ENCODE measurements at regions not wholly inside any gene's neighbourhood (a gene's known extent, or its start where the extent isn't known, plus 50 kb on each side); places are given as distances from the start of the nearest gene placed in this dataset.
"Not testable (repeated sequence)": the region's sequence is repeated elsewhere in the genome, so short reads cannot be mapped to it uniquely, and the experiment has no call there.

- not testable (repeated sequence) for H3K27ac Mint-ChIP-seq
These were observed 197.8 kb upstream of the TP53TG3 start for GRCh38 chr16:32873783-32874182.

GRCh38 chr16:32873120-32873519 is 197.2 kb upstream of the TP53TG3 start:
- not testable (repeated sequence) for H3K36me3 Mint-ChIP-seq, H3K4me3 Mint-ChIP-seq, H3K4me1 Mint-ChIP-seq, H3K27me3 Mint-ChIP-seq, H3K9me3 Mint-ChIP-seq, DNase-seq, H3K27ac Mint-ChIP-seq

More at GRCh38 chr16:32873783-32874182, 197.8 kb upstream of the TP53TG3 start:
- H3K36me3 Mint-ChIP-seq, H3K9me3 Mint-ChIP-seq, H3K4me3 Mint-ChIP-seq, H3K27me3 Mint-ChIP-seq, H3K4me1 Mint-ChIP-seq, DNase-seq: not testable (repeated sequence)

GRCh38 chr16:32870628-32871027 is 194.7 kb upstream of the TP53TG3 start:
- H3K9me3 Mint-ChIP-seq, H3K27ac Mint-ChIP-seq, H3K4me3 Mint-ChIP-seq, H3K36me3 Mint-ChIP-seq, DNase-seq, H3K4me1 Mint-ChIP-seq, H3K27me3 Mint-ChIP-seq: not testable (repeated sequence)

GRCh38 chr16:32868334-32868733 is 192.4 kb upstream of the TP53TG3 start:
- H3K27ac Mint-ChIP-seq, H3K4me3 Mint-ChIP-seq, DNase-seq, H3K4me1 Mint-ChIP-seq, H3K36me3 Mint-ChIP-seq, H3K9me3 Mint-ChIP-seq, H3K27me3 Mint-ChIP-seq: not testable (repeated sequence)

GRCh38 chr16:32865284-32865683 is 189.3 kb upstream of the TP53TG3 start:
- H3K36me3 Mint-ChIP-seq, H3K27me3 Mint-ChIP-seq, H3K27ac Mint-ChIP-seq, H3K4me3 Mint-ChIP-seq, H3K4me1 Mint-ChIP-seq, H3K9me3 Mint-ChIP-seq, DNase-seq: not testable (repeated sequence)

GRCh38 chr16:32861476-32862201 is 185.7 kb upstream of the TP53TG3 start:
- not testable (repeated sequence) for H3K4me3 Mint-ChIP-seq, H3K9me3 Mint-ChIP-seq

GRCh38 chr16:32847379-32847778 is 171.4 kb upstream of the TP53TG3 start:
- not testable (repeated sequence) for H3K27ac Mint-ChIP-seq, DNase-seq, H3K4me1 Mint-ChIP-seq, H3K27me3 Mint-ChIP-seq, H3K9me3 Mint-ChIP-seq, H3K36me3 Mint-ChIP-seq, H3K4me3 Mint-ChIP-seq

More at GRCh38 chr16:32861476-32862201, 185.7 kb upstream of the TP53TG3 start:
- H3K36me3 Mint-ChIP-seq, H3K4me1 Mint-ChIP-seq, H3K27ac Mint-ChIP-seq, H3K27me3 Mint-ChIP-seq, DNase-seq: not testable (repeated sequence)

- H3K36me3 Mint-ChIP-seq, H3K27ac Mint-ChIP-seq, H3K4me1 Mint-ChIP-seq, H3K9me3 Mint-ChIP-seq, DNase-seq, H3K4me3 Mint-ChIP-seq, H3K27me3 Mint-ChIP-seq: not testable (repeated sequence)
These were observed 169.6 kb upstream of the TP53TG3 start for GRCh38 chr16:32845572-32845971.

- H3K36me3 Mint-ChIP-seq, DNase-seq, H3K27ac Mint-ChIP-seq, H3K9me3 Mint-ChIP-seq, H3K4me1 Mint-ChIP-seq, H3K27me3 Mint-ChIP-seq, H3K4me3 Mint-ChIP-seq: not testable (repeated sequence)
These were observed 166.9 kb upstream of the TP53TG3 start for GRCh38 chr16:32842844-32843243.

GRCh38 chr16:32807280-32807679 is 131.3 kb upstream of the TP53TG3 start:
- H3K9me3 Mint-ChIP-seq, H3K27ac Mint-ChIP-seq, H3K4me3 Mint-ChIP-seq, H3K36me3 Mint-ChIP-seq, H3K4me1 Mint-ChIP-seq, DNase-seq, H3K27me3 Mint-ChIP-seq: not testable (repeated sequence)

- not testable (repeated sequence) for H3K27ac Mint-ChIP-seq, DNase-seq, H3K27me3 Mint-ChIP-seq, H3K9me3 Mint-ChIP-seq, H3K4me3 Mint-ChIP-seq, H3K36me3 Mint-ChIP-seq, H3K4me1 Mint-ChIP-seq
These were observed 129.7 kb upstream of the TP53TG3 start for GRCh38 chr16:32805639-32806038.

Data from activated naive CD8-positive, alpha-beta T cell treated with anti-CD3 and anti-CD28 coated beads for 36 hours (primary cell).